ENCODE measurements at regions not wholly inside any gene's neighbourhood (a gene's known extent, or its start where the extent isn't known, plus 50 kb on each side); places are given as distances from the start of the nearest gene placed in this dataset.

- POLR2A ChIA-PET: no interaction called here
- ATAC-seq: no peak
- H3K4me3 Mint-ChIP-seq: no peak overlapping the region
- TF ChIP-seq NFYB (CRISPR knock-in tag; conservative IDR thresholded peaks at IDR 0.05; ENCODE audit: low read depth) (no peak), MXD4 (CRISPR knock-in tag; IDR thresholded peaks at IDR 0.05; ENCODE audit: borderline replicate concordance) (no peak), NR2C2 (CRISPR knock-in tag; IDR thresholded peaks at IDR 0.05) (no peak), KAT7 (CRISPR knock-in tag; IDR thresholded peaks at IDR 0.05; ENCODE audit: borderline replicate concordance) (no peak), HMGA2 (CRISPR knock-in tag; IDR thresholded peaks at IDR 0.05) (no peak), JAZF1 (CRISPR knock-in tag; IDR thresholded peaks at IDR 0.05) (no peak), JUN (CRISPR knock-in tag; IDR thresholded peaks at IDR 0.05) (no peak)
- TF ChIP-seq, protein P1, sequence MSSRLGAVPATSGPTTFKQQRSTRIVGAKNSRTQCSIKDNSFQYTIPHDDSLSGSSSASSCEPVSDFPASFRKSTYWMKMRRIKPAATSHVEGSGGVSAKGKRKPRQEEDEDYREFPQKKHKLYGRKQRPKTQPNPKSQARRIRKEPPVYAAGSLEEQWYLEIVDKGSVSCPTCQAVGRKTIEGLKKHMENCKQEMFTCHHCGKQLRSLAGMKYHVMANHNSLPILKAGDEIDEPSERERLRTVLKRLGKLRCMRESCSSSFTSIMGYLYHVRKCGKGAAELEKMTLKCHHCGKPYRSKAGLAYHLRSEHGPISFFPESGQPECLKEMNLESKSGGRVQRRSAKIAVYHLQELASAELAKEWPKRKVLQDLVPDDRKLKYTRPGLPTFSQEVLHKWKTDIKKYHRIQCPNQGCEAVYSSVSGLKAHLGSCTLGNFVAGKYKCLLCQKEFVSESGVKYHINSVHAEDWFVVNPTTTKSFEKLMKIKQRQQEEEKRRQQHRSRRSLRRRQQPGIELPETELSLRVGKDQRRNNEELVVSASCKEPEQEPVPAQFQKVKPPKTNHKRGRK (CRISPR knock-in tag; IDR thresholded peaks at IDR 0.05; ENCODE audit: borderline replicate concordance): no peak
- TF ChIP-seq, protein P2, sequence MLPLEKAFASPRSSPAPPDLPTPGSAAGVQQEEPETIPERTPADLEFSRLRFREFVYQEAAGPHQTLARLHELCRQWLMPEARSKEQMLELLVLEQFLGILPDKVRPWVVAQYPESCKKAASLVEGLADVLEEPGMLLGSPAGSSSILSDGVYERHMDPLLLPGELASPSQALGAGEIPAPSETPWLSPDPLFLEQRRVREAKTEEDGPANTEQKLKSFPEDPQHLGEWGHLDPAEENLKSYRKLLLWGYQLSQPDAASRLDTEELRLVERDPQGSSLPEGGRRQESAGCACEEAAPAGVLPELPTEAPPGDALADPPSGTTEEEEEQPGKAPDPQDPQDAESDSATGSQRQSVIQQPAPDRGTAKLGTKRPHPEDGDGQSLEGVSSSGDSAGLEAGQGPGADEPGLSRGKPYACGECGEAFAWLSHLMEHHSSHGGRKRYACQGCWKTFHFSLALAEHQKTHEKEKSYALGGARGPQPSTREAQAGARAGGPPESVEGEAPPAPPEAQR (CRISPR knock-in tag; IDR thresholded peaks at IDR 0.05): no peak
- TF ChIP-seq, protein P3, sequence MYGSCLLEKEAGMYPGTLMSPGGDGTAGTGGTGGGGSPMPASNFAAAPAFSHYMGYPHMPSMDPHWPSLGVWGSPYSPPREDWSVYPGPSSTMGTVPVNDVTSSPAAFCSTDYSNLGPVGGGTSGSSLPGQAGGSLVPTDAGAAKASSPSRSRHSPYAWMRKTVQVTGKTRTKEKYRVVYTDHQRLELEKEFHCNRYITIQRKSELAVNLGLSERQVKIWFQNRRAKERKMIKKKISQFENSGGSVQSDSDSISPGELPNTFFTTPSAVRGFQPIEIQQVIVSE (CRISPR knock-in tag; IDR thresholded peaks at IDR 0.05; ENCODE audit: borderline replicate concordance): no peak
- TF ChIP-seq, protein P4, sequence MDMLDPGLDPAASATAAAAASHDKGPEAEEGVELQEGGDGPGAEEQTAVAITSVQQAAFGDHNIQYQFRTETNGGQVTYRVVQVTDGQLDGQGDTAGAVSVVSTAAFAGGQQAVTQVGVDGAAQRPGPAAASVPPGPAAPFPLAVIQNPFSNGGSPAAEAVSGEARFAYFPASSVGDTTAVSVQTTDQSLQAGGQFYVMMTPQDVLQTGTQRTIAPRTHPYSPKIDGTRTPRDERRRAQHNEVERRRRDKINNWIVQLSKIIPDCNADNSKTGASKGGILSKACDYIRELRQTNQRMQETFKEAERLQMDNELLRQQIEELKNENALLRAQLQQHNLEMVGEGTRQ (CRISPR knock-in tag; IDR thresholded peaks at IDR 0.05): no peak
- H3K9me3 Mint-ChIP-seq: no peaks in the 10 kb centered on the region
- DNase-seq (ENCODE audit: low spot score): no peak
- CTCF ChIA-PET: no interaction called here
- H3K4me1 Mint-ChIP-seq: peaks cover under 1% of the 10 kb centered on the region; the same call in 1 of the 2 replicates
- no peaks in the 10 kb centered on the region; the same call in 1 of the 2 replicates for H3K27me3 Mint-ChIP-seq (ENCODE audit: low read depth)
- H3K36me3 Mint-ChIP-seq: no peaks in the 10 kb centered on the region
- H3K27ac Mint-ChIP-seq: no peak overlapping the region
Measured at GRCh38 chr2:198782734-198783133, 675.0 kb downstream of the SATB2 start.

GRCh38 chr2:198776616-198777406 is 680.9 kb downstream of the SATB2 start:
- Mint-ChIP-seq H3K4me1 (peaks cover 14% of the 10 kb centered on the region), H3K27me3 (ENCODE audit: low read depth) (no peaks in the 10 kb centered on the region; the same call in 1 of the 2 replicates), H3K36me3 (no peaks in the 10 kb centered on the region), H3K27ac (no peak overlapping the region), H3K4me3 (no peak overlapping the region), H3K9me3 (no peaks in the 10 kb centered on the region)
- TF ChIP-seq NR2C2 (CRISPR knock-in tag; IDR thresholded peaks at IDR 0.05) (no peak), JAZF1 (CRISPR knock-in tag; IDR thresholded peaks at IDR 0.05) (no peak), ZNF138 (CRISPR knock-in tag; conservative IDR thresholded peaks at IDR 0.05) (no peak)
- TF ChIP-seq, protein P5, sequence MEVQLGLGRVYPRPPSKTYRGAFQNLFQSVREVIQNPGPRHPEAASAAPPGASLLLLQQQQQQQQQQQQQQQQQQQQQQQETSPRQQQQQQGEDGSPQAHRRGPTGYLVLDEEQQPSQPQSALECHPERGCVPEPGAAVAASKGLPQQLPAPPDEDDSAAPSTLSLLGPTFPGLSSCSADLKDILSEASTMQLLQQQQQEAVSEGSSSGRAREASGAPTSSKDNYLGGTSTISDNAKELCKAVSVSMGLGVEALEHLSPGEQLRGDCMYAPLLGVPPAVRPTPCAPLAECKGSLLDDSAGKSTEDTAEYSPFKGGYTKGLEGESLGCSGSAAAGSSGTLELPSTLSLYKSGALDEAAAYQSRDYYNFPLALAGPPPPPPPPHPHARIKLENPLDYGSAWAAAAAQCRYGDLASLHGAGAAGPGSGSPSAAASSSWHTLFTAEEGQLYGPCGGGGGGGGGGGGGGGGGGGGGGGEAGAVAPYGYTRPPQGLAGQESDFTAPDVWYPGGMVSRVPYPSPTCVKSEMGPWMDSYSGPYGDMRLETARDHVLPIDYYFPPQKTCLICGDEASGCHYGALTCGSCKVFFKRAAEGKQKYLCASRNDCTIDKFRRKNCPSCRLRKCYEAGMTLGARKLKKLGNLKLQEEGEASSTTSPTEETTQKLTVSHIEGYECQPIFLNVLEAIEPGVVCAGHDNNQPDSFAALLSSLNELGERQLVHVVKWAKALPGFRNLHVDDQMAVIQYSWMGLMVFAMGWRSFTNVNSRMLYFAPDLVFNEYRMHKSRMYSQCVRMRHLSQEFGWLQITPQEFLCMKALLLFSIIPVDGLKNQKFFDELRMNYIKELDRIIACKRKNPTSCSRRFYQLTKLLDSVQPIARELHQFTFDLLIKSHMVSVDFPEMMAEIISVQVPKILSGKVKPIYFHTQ (CRISPR knock-in tag; IDR thresholded peaks at IDR 0.05): no peak
- ATAC-seq (no peak), DNase-seq (ENCODE audit: low spot score) (no peak)
- ChIA-PET POLR2A (no interaction called here), CTCF (no interaction called here)

- ATAC-seq: no peak
- DNase-seq (ENCODE audit: low spot score): no peak
- H3K27ac Mint-ChIP-seq: no peak overlapping the region
- CTCF ChIA-PET: no interaction called here
- no peak overlapping the region for H3K4me3 Mint-ChIP-seq
- peaks cover 14% of the 10 kb centered on the region for H3K4me1 Mint-ChIP-seq
- H3K27me3 Mint-ChIP-seq (ENCODE audit: low read depth): no peaks in the 10 kb centered on the region; the same call in 1 of the 2 replicates
- no peaks in the 10 kb centered on the region for H3K9me3 Mint-ChIP-seq
- POLR2A ChIA-PET: no interaction called here
- H3K36me3 Mint-ChIP-seq: no peaks in the 10 kb centered on the region
- TF ChIP-seq CREM (CRISPR knock-in tag; IDR thresholded peaks at IDR 0.05) (no peak), IRF2 (CRISPR knock-in tag; IDR thresholded peaks at IDR 0.05; ENCODE audit: borderline replicate concordance, low read depth) (no peak), E2F1 (CRISPR knock-in tag; IDR thresholded peaks at IDR 0.05) (no peak), ATF6 (CRISPR knock-in tag; IDR thresholded peaks at IDR 0.05) (no peak), EMX1 (CRISPR knock-in tag; IDR thresholded peaks at IDR 0.05) (no peak)
Measured at GRCh38 chr2:198775737-198776136, 682.0 kb downstream of the SATB2 start.

All from WTC11 (cell line).